Colonic mucosa (tissue), 4 donors: ENCODE measurements at regions not wholly inside any gene's neighbourhood (a gene's known extent, or its start where the extent isn't known, plus 50 kb on each side); places are given as distances from the start of the nearest gene placed in this dataset.

Experiments
- DNase-seq: peaks from one replicate; pipeline ENCODE4 v3.0.0-alpha.2; 2020
- H3K27ac ChIP-seq: fragments of 200-600 bp; one replicate; pipeline ENCODE4 v1.8.0; 2021
- H3K27me3 ChIP-seq: fragments of 200-600 bp; one replicate; pipeline ENCODE4 v1.8.0; 2021
- H3K36me3 ChIP-seq: fragments of 200-600 bp; one replicate; pipeline ENCODE4 v1.8.0; 2021
- H3K4me1 ChIP-seq: fragments of 200-600 bp; one replicate; pipeline ENCODE4 v1.8.0; 2021; ENCODE audit warnings: mild to moderate bottlenecking
- H3K4me3 ChIP-seq: fragments of 200-600 bp; one replicate; pipeline ENCODE4 v1.8.0; 2021
- H3K9ac ChIP-seq, 2 donors: one replicate each; pipeline ENCODE4 v1.7.0; 2013; ENCODE audit warnings: control low read depth in 2 of 2, low read depth in 2 of 2, low read length in 2 of 2
- H3K9me3 ChIP-seq: fragments of 200-600 bp; one replicate; pipeline ENCODE4 v1.8.0; 2021
- CTCF ChIP-seq: fragments of 200-600 bp; IDR thresholded peaks from one replicate; pipeline ENCODE4 v1.8.0; 2022; ENCODE audit warnings: antibody characterized with exemption, mild to moderate bottlenecking
- intact Hi-C: fragments of 100-400 bp; cut with DNase I; formaldehyde crosslinking; loops from one replicate; pipeline ENCODE4 v1.14.1; 2022
- donor health status: healthy.
- donor health status: DM: no; HTN: no; CAD: no.
- donor health status: DM: no; HTN: no; CAD: no.

DNA sequence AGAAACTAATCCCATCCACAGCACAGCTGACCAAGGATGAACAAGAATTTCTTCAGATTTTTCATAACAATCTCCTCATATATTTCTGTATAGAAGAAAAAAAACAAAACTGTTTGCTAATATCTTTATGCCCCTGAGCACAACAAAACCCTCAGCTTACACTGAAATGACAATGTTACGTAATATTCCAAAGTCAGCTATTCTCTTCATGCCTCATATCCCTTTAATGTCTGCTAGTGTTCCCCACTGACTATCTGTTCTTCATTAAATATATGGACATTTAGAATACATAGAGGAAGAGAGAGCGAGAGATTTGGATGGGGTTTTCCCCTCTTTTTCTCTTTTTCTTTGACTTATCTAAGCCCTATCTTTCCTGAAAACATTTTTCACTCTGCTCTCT, 87.9 kb upstream of the GULP1 start:
- no peak for TF ChIP-seq CTCF
- no peak for DNase-seq
- intact Hi-C loops: no loop called here
- Histone ChIP-seq H3K9ac (no peak overlapping the region), H3K36me3 (no peaks in the 10 kb centered on the region), H3K9me3 (no peaks in the 10 kb centered on the region), H3K4me1 (no peaks in the 10 kb centered on the region), H3K27me3 (no peaks in the 10 kb centered on the region), H3K4me3 (no peak overlapping the region), H3K27ac (no peak overlapping the region)

DNA sequence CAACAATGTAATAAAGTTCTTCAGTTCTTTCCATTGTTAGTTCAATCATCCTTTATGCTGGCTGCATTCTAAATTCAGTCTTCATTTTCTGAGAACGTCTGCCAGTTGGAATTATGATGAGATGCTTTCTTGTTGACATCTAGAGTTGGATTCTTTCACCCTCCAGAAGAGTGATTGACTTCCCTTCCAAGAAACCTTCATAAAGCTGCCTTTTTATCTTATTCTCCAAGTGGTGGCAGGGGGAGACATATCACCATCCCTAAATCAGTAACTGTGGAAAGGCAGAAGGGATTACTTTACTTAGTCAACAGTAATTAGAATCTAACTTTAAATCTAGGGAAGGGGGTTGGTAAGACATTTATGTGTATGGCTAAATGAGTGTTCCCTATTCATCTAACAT, 86.8 kb upstream of the GULP1 start:
- intact Hi-C loops: no loop called here
- H3K27me3 ChIP-seq: no peaks in the 10 kb centered on the region
- H3K36me3 ChIP-seq: no peaks in the 10 kb centered on the region
- no peak for TF ChIP-seq CTCF
- no peak for DNase-seq
- H3K4me3 ChIP-seq: no peak overlapping the region
- no peak overlapping the region for H3K9ac ChIP-seq
- no peaks in the 10 kb centered on the region for H3K9me3 ChIP-seq
- no peak overlapping the region for H3K27ac ChIP-seq
- H3K4me1 ChIP-seq: no peaks in the 10 kb centered on the region

- intact Hi-C loops: no loop called here
Measured at GRCh38 chr2:188207554-188207953, 84.1 kb upstream of the GULP1 start.

DNA sequence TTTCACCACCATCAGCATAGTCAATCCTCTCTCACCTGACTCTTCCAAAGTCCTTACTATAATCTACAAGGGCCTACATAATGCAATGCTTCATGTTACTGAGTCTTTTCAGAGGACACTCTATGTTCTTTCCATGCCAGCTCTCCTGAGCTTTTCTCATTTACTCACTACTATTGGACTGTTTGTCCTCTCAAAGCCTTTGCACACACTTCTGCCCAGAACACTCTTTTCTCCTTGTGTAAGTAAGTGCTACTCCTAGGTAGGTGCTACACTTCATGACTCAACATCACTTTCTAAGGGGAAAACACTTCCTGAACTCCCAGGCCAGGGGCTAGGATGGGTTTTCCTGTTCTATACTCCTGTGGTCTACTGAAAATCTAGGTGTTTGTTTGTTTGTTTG, 82.5 kb upstream of the GULP1 start:
- Histone ChIP-seq H3K36me3 (no peaks in the 10 kb centered on the region), H3K27ac (no peak overlapping the region), H3K27me3 (no peaks in the 10 kb centered on the region), H3K4me3 (no peak overlapping the region), H3K9ac (no peak overlapping the region), H3K9me3 (no peaks in the 10 kb centered on the region), H3K4me1 (no peaks in the 10 kb centered on the region)
- intact Hi-C loops: no loop called here
- DNase-seq: no peak
- TF ChIP-seq CTCF: no peak

More at GRCh38 chr2:188207554-188207953, 84.1 kb upstream of the GULP1 start:
- no peaks in the 10 kb centered on the region for H3K36me3 ChIP-seq
- H3K27ac ChIP-seq: no peak overlapping the region
- DNase-seq: no peak
- no peak overlapping the region for H3K4me3 ChIP-seq
- H3K4me1 ChIP-seq: no peaks in the 10 kb centered on the region
- TF ChIP-seq CTCF: no peak
- H3K9me3 ChIP-seq: no peaks in the 10 kb centered on the region
- H3K9ac ChIP-seq: no peak overlapping the region
- no peaks in the 10 kb centered on the region for H3K27me3 ChIP-seq

DNA sequence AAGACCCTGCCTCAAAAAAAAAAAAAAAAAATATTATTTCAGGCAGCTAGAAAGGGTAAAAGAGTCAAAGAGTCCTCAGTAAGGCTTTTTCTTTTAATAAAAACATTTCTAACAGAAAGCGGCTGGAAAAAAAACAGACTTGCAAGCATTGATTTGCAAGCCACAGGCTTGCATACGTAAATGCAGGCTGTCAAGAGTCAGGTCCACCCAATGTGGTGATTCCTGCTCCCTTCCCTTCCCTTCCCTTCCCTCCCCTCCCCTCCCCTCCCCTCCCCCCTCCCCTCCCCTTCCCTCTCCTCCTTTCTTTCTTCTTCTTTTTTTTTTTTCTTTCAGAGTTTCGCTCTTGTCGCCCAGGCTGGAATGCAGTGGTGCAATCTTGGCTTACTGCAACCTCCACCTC, 74.4 kb upstream of the GULP1 start:
- no peak for TF ChIP-seq CTCF

DNA sequence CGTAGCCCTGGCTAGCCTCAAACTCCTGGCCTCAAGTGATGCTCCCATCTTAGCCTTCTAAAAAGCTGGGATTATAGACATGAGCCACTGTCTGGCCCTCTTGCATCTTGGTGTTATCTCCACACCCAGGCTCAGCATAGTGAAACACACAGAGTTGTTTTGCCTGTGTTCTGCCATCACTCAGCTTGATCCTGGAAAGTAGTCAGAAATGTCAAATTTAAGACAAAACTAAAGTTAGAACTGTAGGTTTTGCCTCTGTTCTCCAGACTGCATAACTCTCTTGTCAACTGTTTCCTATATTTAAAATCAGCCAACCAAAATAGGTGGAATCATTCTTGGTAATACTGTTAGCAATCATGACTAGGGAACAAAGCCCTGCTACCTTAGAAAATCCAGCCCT, 72.1 kb upstream of the GULP1 start:
- Histone ChIP-seq H3K4me3 (no peak overlapping the region), H3K4me1 (no peaks in the 10 kb centered on the region), H3K27me3 (no peaks in the 10 kb centered on the region), H3K36me3 (no peaks in the 10 kb centered on the region), H3K9me3 (no peaks in the 10 kb centered on the region), H3K27ac (no peak overlapping the region), H3K9ac (no peak overlapping the region)
- intact Hi-C loops: no loop called here
- no peak for TF ChIP-seq CTCF
- no peak for DNase-seq

More for the DNA sequence above, 74.4 kb upstream of the GULP1 start:
- Histone ChIP-seq H3K9me3 (no peaks in the 10 kb centered on the region), H3K4me3 (no peak overlapping the region), H3K9ac (no peak overlapping the region), H3K36me3 (no peaks in the 10 kb centered on the region), H3K4me1 (no peaks in the 10 kb centered on the region), H3K27me3 (no peaks in the 10 kb centered on the region), H3K27ac (no peak overlapping the region)
- no peak for DNase-seq
- intact Hi-C loops: no loop called here
